ENCODE measurements at regions not wholly inside any gene's neighbourhood (a gene's known extent, or its start where the extent isn't known, plus 50 kb on each side); places are given as distances from the start of the nearest gene placed in this dataset.

- BruUV-seq (replicated peaks) = no TSS peak
- Histone ChIP-seq H3K27ac (ENCODE audit: low read depth, low read length) (no peak overlapping the region), H3K4me2 (ENCODE audit: low read length) (no peak overlapping the region), H3K4me3 (replicated peaks in 1 of 2; ENCODE audit: low read depth in 1 of 2, low read length in 2 of 2) (no peak overlapping the region), H3K9me2 (ENCODE audit: insufficient read depth) (no peaks in the 10 kb centered on the region), H3K4me1 (ENCODE audit: control insufficient read depth in 1 of 2, insufficient read depth in 2 of 2, low read length in 2 of 2) (no peaks in the 10 kb centered on the region), H3K9me3 (ENCODE audit: control insufficient read depth in 1 of 2, insufficient read depth in 1 of 2, low read depth in 1 of 2, low read length in 2 of 2) (no peaks in the 10 kb centered on the region), H3K79me2 (ENCODE audit: insufficient read depth, low read length) (no peaks in the 10 kb centered on the region), H3K9ac (ENCODE audit: low read length) (no peak overlapping the region), H3K36me3 (ENCODE audit: control insufficient read depth in 1 of 2, insufficient read depth in 2 of 2, low read length in 2 of 2) (no peaks in the 10 kb centered on the region), H3K27me3 (ENCODE audit: insufficient read depth, low read length) (no peaks in the 10 kb centered on the region), H4K20me1 (ENCODE audit: insufficient read depth) (no peaks in the 10 kb centered on the region), H2AFZ (ENCODE audit: low read depth, low read length, poor library complexity, severe bottlenecking) (no peak overlapping the region)
- CTCF ChIA-PET = no interaction called here
- POLR2A ChIA-PET = no interaction called here
- intact Hi-C loops (cut with micrococcal nuclease) = no loop called here
- RAD21 ChIA-PET (ENCODE audit: low non-redundant PET in 1 of 2, low total read pairs in 2 of 2, uncharacterized antibody in 2 of 2, unreplicated experiment in 2 of 2) = no interaction called here
- ATAC-seq (no peak), DNase-seq (ENCODE audit: low read depth, low spot score) (no peak)
- TF ChIP-seq ATF3 (IDR thresholded peaks at IDR 0.05) = no peak
- no peak for TF ChIP-seq REST (IDR thresholded peaks at IDR 0.05; ENCODE audit: low read depth)
- TF ChIP-seq FOSL1 (IDR thresholded peaks at IDR 0.05; ENCODE audit: low read depth) = no peak
- TF ChIP-seq YY1 (IDR thresholded peaks at IDR 0.05; ENCODE audit: extremely low read depth, insufficient replicate concordance, low read depth, low read length) = no peak
- no peak for TF ChIP-seq CBX3 (IDR thresholded peaks at IDR 0.05; ENCODE audit: low read depth)
- no peak for TF ChIP-seq EGR1 (IDR thresholded peaks at IDR 0.05; ENCODE audit: low read depth)
- TF ChIP-seq SRF (IDR thresholded peaks at IDR 0.05; ENCODE audit: low read depth) = no peak
- no peak for TF ChIP-seq CEBPB (IDR thresholded peaks at IDR 0.05; ENCODE audit: low read depth)
Observed at GRCh38 chr4:34814266-34814665, 1430.0 kb downstream of the ARAP2 start.

Data from HCT116 (cell line).